ENCODE measurements at regions not wholly inside any gene's neighbourhood (a gene's known extent, or its start where the extent isn't known, plus 50 kb on each side); places are given as distances from the start of the nearest gene placed in this dataset.

DNA sequence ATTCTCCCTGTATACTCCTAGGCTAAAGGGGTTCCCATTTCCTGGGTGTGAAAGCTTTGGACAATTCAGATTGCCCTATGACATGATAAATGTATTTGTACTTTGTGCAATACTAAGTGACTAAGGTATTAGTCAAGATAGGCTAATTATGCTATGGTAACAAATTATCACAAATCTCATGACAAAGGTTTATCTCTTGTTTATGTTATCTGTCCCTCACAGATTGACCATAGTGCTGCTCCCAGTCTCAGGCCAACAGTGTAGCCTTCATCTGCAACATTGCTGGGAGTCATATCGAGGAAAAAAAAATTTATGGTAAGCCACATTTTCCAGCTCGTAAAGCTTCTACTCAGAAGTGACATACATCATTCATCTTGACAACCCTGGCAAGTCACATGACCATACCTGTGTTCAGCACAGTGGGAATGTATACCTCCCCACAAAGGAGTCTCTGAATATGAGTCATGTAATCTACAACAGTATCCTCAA, 346.2 kb downstream of the IGSF11 start:
- Mint-ChIP-seq H3K36me3 (ENCODE audit: low read depth) (no peaks in the 10 kb centered on the region), H3K4me1 (ENCODE audit: low read depth) (no peaks in the 10 kb centered on the region), H3K27me3 (no peaks in the 10 kb centered on the region), H3K4me3 (no peak overlapping the region), H3K27ac (no peak overlapping the region), H3K9me3 (peaks cover 4% of the 10 kb centered on the region)
- intact Hi-C loops (cut with micrococcal nuclease): no loop called here

DNA sequence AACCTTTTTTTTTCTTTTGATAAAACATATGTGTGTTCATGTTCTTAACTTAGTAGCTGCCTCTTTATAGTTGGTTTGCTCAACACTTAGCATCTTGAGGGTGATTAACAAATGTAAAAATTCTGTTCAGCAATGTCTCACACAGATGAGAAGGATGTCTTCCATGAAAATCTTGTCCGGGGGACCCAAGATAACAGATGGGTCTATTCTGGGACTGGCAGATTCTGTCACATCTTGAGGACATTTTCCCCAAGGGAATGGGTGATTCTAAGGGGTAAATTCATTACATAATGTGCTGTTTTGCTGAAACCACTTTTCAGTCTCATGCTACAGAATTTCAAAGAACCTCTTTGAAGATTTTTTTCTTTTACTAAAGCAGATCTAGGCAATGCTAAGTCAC, 342.2 kb downstream of the IGSF11 start:
- no peak overlapping the region for H3K27ac Mint-ChIP-seq
- peaks cover 33% of the 10 kb centered on the region for H3K9me3 Mint-ChIP-seq
- H3K36me3 Mint-ChIP-seq (ENCODE audit: low read depth): no peaks in the 10 kb centered on the region
- intact Hi-C loops (cut with micrococcal nuclease): no loop called here
- no peaks in the 10 kb centered on the region for H3K27me3 Mint-ChIP-seq
- H3K4me1 Mint-ChIP-seq (ENCODE audit: low read depth): no peaks in the 10 kb centered on the region
- no peak overlapping the region for H3K4me3 Mint-ChIP-seq

DNA sequence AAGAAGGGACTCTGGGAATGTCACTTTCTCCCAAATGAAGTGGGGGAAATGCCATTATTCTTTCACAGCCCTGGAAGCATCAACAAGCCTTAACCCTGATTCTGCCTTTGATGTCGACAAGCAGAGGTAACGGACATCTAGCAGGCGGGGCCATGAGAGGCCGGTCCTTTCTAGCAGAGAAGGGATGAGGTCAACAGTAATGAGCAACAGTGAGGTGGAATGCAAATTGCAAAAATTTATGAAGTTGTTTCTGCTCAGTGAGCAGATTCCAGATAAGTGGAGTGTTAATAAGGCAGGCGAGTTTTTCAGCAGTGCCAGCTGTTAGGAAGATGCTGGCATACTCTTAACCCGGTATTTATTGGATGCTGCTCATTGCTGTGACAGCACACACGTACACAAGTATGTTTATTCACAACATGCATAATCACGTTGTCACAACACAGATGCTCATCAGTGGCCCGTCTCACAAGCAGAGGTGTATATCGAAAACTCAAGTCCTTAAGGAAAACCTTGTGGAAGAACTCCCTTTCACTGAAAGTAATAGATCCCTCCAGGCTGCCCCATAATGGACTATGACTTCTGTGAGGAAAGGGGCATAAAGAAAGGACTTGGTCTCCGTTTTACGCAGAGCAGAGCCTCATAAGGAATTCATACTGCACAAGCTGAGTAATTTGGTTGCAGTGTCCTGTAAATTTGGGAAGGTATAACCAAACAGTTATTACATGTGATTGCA, 329.0 kb downstream of the IGSF11 start:
- Mint-ChIP-seq H3K4me3 (no peak overlapping the region), H3K36me3 (ENCODE audit: low read depth) (no peaks in the 10 kb centered on the region), H3K27ac (no peak overlapping the region), H3K9me3 (no peaks in the 10 kb centered on the region), H3K4me1 (ENCODE audit: low read depth) (no peaks in the 10 kb centered on the region), H3K27me3 (no peaks in the 10 kb centered on the region)
- intact Hi-C loops (cut with micrococcal nuclease): no loop called here

DNA sequence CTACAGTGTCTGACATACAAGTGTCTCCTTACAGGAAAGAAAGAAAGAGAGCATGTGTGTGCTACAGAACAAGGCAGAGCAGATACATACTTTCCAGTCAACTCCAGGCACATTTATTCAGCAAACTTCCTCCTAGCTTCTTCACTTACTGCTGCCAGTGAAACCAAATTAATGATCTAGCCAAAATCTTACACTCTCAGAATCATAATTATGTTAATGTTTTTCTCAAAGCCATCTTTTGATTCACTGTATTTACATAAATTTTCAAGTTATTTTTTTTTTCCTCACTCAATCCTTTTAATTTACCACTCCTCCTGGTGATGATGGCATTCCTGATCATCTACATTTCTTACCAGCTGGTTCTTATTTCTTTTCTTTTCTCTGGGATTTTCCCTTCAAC, 326.7 kb downstream of the IGSF11 start:
- H3K27ac Mint-ChIP-seq: no peak overlapping the region
- no peaks in the 10 kb centered on the region for H3K27me3 Mint-ChIP-seq
- H3K36me3 Mint-ChIP-seq (ENCODE audit: low read depth): no peaks in the 10 kb centered on the region
- no peaks in the 10 kb centered on the region for H3K4me1 Mint-ChIP-seq (ENCODE audit: low read depth)
- no peaks in the 10 kb centered on the region for H3K9me3 Mint-ChIP-seq
- no peak overlapping the region for H3K4me3 Mint-ChIP-seq
- intact Hi-C loops (cut with micrococcal nuclease): no loop called here

DNA sequence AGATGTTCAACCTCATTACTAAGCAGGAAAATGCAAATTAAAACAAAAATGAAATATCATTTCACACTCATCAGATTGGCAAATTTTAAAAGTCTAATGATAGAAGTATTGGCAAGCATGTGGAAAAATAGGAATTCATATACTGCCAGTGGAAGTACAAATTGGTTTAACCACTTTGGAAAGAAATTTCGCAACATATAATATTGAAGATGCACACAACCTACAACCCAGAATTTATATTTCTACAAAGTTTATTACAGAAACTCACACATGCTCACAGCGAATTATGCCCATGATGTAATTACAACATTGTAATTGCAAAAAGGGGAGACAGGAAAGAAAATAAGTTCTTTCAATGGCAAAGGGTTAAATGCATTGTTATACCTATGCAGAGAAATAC, 324.1 kb downstream of the IGSF11 start:
- intact Hi-C loops (cut with micrococcal nuclease): no loop called here
- H3K27ac Mint-ChIP-seq: no peak overlapping the region
- H3K4me1 Mint-ChIP-seq (ENCODE audit: low read depth): no peaks in the 10 kb centered on the region
- no peaks in the 10 kb centered on the region for H3K36me3 Mint-ChIP-seq (ENCODE audit: low read depth)
- no peak overlapping the region for H3K4me3 Mint-ChIP-seq
- no peaks in the 10 kb centered on the region for H3K9me3 Mint-ChIP-seq
- H3K27me3 Mint-ChIP-seq: no peaks in the 10 kb centered on the region

DNA sequence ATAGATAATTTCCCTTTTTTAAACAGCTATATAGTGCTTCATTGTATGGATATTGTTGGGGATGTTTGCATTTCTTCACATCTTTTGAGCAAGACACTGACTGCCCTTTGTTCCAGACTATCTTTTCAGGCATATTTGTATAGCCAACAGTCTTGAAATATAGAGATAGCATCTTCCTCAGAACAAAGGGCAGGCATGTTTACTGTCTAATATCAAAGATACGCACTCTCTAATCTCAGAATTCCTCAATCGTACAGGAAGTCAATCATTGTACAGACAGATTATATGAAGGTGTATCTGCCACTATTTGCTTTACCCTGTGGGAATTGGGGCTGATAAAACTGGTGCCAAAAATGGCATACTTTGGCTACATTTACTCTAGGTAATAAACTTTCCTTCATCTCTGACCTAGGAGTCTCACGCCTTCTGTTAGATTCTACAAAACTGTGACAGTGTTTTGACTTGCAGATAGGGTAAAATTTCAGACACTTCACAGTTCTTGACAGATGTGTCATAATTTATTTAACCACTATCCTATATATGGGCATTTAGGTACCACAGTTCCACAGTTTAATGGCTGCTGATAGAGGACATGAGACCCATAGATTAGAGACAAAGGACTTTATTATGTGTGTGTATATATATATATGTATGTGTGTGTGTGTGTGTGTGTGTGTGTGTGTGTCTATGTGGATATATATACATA, 321.0 kb downstream of the IGSF11 start:
- H3K9me3 Mint-ChIP-seq: peaks cover 8% of the 10 kb centered on the region
- H3K4me1 Mint-ChIP-seq (ENCODE audit: low read depth): no peaks in the 10 kb centered on the region
- intact Hi-C loops (cut with micrococcal nuclease): no loop called here
- no peak overlapping the region for H3K27ac Mint-ChIP-seq
- no peaks in the 10 kb centered on the region for H3K36me3 Mint-ChIP-seq (ENCODE audit: low read depth)
- no peaks in the 10 kb centered on the region for H3K27me3 Mint-ChIP-seq
- H3K4me3 Mint-ChIP-seq: no peak overlapping the region

DNA sequence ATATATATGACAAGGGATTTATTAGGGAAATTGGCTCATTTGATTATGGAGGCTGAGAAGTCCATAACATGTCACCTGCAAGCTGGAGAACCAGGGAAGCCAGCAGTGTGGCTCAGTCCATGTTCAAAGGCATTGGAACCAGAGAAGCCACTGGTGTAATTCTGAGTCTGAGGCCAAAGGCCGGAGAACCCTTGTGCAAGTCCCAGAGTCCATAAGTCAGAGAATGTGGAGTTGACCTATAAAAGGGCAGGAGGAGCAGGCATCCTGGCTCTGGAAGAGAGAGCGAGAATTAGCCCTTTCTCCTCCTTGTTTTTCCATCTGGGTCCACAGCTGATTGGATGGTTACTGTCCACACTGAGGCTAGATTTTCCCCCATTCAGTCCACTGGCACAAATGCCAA, 319.8 kb downstream of the IGSF11 start:
- no peak overlapping the region for H3K4me3 Mint-ChIP-seq
- H3K27me3 Mint-ChIP-seq: no peaks in the 10 kb centered on the region
- intact Hi-C loops (cut with micrococcal nuclease): no loop called here
- H3K27ac Mint-ChIP-seq: no peak overlapping the region
- H3K9me3 Mint-ChIP-seq: peaks cover 14% of the 10 kb centered on the region
- no peaks in the 10 kb centered on the region for H3K36me3 Mint-ChIP-seq (ENCODE audit: low read depth)
- H3K4me1 Mint-ChIP-seq (ENCODE audit: low read depth): no peaks in the 10 kb centered on the region

DNA sequence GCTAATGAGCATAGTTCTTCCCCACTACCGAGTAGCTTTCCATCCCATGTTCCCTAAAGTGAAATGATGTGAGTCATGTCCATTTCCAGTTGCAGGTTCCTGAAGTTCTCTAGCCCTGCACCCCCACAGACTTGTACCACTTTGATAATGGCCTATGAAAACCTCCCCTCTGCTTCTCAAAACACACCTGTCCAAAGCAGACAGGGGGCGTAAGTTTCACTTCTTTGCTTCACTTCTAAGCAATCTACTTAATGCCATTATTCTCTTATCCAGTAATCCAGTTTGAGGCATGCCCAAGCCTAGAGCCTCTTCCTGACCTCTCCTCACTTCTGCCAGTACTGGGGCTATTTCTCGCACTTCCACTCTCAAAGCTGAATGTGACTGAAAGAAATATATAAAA, 305.1 kb downstream of the IGSF11 start:
- intact Hi-C loops (cut with micrococcal nuclease): no loop called here
- H3K9me3 Mint-ChIP-seq: no peaks in the 10 kb centered on the region
- H3K27me3 Mint-ChIP-seq: no peaks in the 10 kb centered on the region
- H3K27ac Mint-ChIP-seq: no peak overlapping the region
- H3K4me1 Mint-ChIP-seq (ENCODE audit: low read depth): no peaks in the 10 kb centered on the region
- no peak overlapping the region for H3K4me3 Mint-ChIP-seq
- no peaks in the 10 kb centered on the region for H3K36me3 Mint-ChIP-seq (ENCODE audit: low read depth)

DNA sequence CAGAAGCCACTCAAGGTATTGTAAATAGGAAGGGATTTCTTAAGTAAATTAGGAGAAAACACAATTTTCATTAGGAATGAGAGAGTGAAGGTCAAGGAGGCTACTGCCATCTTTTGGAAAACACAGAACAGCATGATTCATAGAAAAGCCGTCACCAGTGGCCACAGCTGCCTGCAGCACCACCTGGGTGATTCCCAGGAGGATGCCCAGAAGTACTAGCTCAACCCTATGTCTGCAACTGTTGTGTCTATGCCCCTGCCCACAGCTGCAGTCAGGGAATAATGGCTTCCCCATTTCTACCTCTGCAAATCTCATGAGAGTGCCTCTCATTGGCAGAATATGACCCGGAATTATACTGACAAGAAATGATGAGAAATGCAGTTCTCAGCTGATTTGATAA, 300.0 kb downstream of the IGSF11 start:
- Mint-ChIP-seq H3K4me3 (no peak overlapping the region), H3K9me3 (no peaks in the 10 kb centered on the region), H3K27me3 (no peaks in the 10 kb centered on the region), H3K27ac (no peak overlapping the region), H3K4me1 (ENCODE audit: low read depth) (no peaks in the 10 kb centered on the region), H3K36me3 (ENCODE audit: low read depth) (no peaks in the 10 kb centered on the region)
- intact Hi-C loops (cut with micrococcal nuclease): no loop called here

DNA sequence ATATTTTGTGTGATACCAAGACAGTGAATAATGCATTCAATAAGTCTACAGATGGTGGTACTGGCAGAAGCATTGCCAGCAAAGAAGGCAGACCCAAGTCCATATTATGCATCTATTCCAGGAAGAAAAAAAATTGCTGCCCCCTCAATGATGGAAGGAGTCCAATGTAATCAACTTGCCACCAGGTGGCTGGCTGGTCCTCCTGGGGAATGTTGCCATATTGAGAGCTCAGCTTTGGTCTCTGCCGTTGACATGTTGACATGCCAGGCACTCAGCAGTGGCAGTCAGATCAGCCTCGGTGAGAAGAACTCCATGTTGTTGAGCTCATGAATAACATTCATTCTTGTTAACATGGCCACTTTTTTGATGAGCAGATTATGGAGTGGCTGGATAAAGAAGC, 298.5 kb downstream of the IGSF11 start:
- no peaks in the 10 kb centered on the region for H3K27me3 Mint-ChIP-seq
- no peak overlapping the region for H3K27ac Mint-ChIP-seq
- no peaks in the 10 kb centered on the region for H3K4me1 Mint-ChIP-seq (ENCODE audit: low read depth)
- H3K36me3 Mint-ChIP-seq (ENCODE audit: low read depth): no peaks in the 10 kb centered on the region
- H3K4me3 Mint-ChIP-seq: no peak overlapping the region
- intact Hi-C loops (cut with micrococcal nuclease): no loop called here
- no peaks in the 10 kb centered on the region for H3K9me3 Mint-ChIP-seq

DNA sequence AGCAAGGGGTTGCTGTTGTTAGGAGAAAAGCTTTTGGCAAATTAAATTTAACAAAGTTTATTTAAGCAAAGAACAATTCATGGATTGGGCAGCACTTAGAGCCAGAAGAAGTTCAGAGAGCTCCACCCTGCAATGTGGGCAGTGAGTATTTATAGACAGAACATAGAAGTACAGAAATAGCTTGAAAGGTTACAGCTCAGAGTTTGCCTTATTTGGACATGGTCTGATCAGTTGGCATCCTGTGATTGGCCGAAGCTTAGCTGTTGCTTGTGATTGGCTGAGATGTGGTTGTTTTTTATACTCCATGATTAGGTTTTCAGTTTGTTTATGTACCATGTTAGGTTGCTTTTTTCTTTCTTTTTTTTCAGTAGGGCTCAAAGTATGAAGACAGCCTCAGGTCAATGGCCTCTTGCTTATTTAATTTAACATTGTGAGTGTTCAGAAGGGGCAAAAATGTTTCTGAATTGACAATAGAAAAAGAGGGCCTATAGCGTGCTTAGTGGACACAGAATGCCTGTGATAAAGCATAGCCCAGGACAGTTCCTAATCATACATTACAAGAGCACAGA, 293.8 kb downstream of the IGSF11 start:
- Mint-ChIP-seq H3K4me3 (no peak overlapping the region), H3K36me3 (ENCODE audit: low read depth) (no peaks in the 10 kb centered on the region), H3K27ac (no peak overlapping the region), H3K9me3 (peaks cover 28% of the 10 kb centered on the region), H3K27me3 (no peaks in the 10 kb centered on the region), H3K4me1 (ENCODE audit: low read depth) (no peaks in the 10 kb centered on the region)
- intact Hi-C loops (cut with micrococcal nuclease): no loop called here

DNA sequence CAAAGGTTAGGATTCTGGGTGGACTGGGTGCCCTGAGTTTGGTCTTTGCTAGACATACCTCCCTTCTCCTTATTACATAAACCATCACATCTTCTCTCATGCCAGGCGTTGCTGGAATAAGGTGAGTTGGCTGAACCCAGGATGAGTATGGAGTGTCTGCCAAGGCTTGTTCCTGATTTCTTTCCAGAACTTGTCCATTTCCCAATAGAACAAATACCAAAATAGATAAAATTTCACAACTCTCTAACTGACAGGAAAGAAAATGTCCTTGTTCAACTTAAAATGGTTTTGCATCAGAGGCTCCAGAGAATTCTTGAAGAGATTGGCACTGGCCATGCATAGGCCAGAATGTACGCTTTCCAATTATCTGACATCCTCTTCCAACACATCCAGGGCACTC, 291.9 kb downstream of the IGSF11 start:
- no peak overlapping the region for H3K4me3 Mint-ChIP-seq
- H3K36me3 Mint-ChIP-seq (ENCODE audit: low read depth): no peaks in the 10 kb centered on the region
- no peak overlapping the region for H3K27ac Mint-ChIP-seq
- no peaks in the 10 kb centered on the region for H3K27me3 Mint-ChIP-seq
- intact Hi-C loops (cut with micrococcal nuclease): no loop called here
- no peaks in the 10 kb centered on the region for H3K4me1 Mint-ChIP-seq (ENCODE audit: low read depth)
- peaks cover 41% of the 10 kb centered on the region for H3K9me3 Mint-ChIP-seq

DNA sequence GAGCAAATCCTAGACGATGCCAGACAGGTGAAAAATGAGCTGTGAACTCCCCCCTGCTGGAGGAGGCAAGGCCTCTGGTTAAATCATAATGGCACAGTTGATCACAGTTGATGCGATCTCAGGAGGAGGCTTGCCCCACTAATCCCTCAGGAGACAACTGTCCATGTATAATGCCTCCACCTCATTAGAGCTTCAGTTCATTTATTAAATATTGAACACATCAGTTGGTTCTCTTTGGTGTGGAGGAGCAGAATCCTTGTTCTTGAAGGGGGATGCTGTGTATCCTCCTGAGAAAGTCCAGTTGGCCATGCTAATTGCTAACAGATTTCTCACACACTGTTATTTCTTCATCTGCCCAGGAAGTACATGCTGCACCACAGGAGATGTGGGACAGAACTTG, 290.5 kb downstream of the IGSF11 start:
- Mint-ChIP-seq H3K9me3 (peaks cover 53% of the 10 kb centered on the region), H3K27me3 (no peaks in the 10 kb centered on the region), H3K27ac (no peak overlapping the region), H3K36me3 (ENCODE audit: low read depth) (no peaks in the 10 kb centered on the region), H3K4me3 (no peak overlapping the region), H3K4me1 (ENCODE audit: low read depth) (no peaks in the 10 kb centered on the region)
- intact Hi-C loops (cut with micrococcal nuclease): no loop called here

DNA sequence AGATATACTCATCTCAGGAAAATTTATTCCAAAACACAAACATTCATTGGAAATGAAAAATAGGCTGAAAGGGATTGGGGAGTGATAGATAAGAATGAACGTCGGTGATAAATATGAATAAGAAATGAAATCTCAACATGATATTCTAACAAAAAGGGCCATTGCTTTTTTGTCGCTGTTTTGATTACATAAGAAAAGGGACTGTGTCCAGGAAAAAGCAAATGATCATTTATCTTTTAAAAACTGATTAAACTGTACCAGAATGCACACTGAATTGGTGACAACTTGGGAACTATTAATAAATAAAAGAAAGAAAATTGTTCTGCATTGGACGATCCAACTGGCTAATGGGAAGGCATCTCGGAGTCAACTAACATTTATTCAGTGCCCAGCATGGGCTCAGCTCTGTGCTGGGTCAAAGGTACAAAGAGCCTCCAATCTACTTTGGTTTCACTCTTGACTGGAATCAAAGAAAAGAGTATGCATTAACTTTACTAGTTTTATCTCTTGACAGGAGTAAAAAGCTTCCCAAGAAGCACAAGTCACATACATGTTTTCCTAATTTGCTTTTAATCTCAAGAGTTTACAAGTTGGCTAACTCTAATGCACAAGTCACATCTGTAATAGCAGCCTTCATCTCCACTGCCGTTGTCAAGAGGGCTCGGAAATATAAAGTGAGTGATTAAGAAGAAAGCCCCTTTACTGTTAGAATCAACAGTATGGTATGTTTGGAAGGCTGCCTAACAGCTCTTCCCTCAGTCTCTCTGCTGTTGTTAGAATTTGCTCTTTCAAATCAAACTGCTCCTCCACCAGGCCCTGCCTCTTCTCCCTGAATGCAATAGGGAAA, 280.0 kb downstream of the IGSF11 start:
- H3K4me3 Mint-ChIP-seq: no peak overlapping the region
- no peaks in the 10 kb centered on the region for H3K27me3 Mint-ChIP-seq
- no peaks in the 10 kb centered on the region for H3K9me3 Mint-ChIP-seq
- H3K4me1 Mint-ChIP-seq (ENCODE audit: low read depth): no peaks in the 10 kb centered on the region
- intact Hi-C loops (cut with micrococcal nuclease): no loop called here
- no peaks in the 10 kb centered on the region for H3K36me3 Mint-ChIP-seq (ENCODE audit: low read depth)
- no peak overlapping the region for H3K27ac Mint-ChIP-seq
